H9 (cell line): ENCODE measurements at regions not wholly inside any gene's neighbourhood (a gene's known extent, or its start where the extent isn't known, plus 50 kb on each side); places are given as distances from the start of the nearest gene placed in this dataset.

ENCODE experiments used
- DNase-seq: peaks from one replicate; pipeline ENCODE4 v3.0.0-alpha.2; 2017
- H2AFZ ChIP-seq: one replicate; pipeline ENCODE4 v1.6.1; 2013; ENCODE audit warnings: mild to moderate bottlenecking, low read length, control low read depth, moderate library complexity
- H2AK5ac ChIP-seq: 2 replicates; pipeline ENCODE4 v1.6.1; 2013; ENCODE audit warnings: low read length, control low read depth, mixed read lengths; ENCODE audit not compliant: insufficient read length
- H2BK120ac ChIP-seq: one replicate; pipeline ENCODE4 v1.6.1; 2013; ENCODE audit warnings: low read depth, mild to moderate bottlenecking, low read length, control low read depth, inconsistent platforms; ENCODE audit not compliant: poor library complexity, severe bottlenecking
- H2BK12ac ChIP-seq: 2 replicates; pipeline ENCODE4 v1.6.1; 2013; ENCODE audit warnings: low read length, control low read depth, mixed read lengths, low read depth; ENCODE audit not compliant: insufficient read length
- H2BK15ac ChIP-seq: 2 replicates; pipeline ENCODE4 v1.6.1; 2013; ENCODE audit warnings: low read depth, low read length, control low read depth
- H2BK20ac ChIP-seq: one replicate; pipeline ENCODE4 v1.6.1; 2013; ENCODE audit warnings: low read depth, mild to moderate bottlenecking, low read length, control low read depth, inconsistent platforms; ENCODE audit not compliant: poor library complexity, severe bottlenecking
- H2BK5ac ChIP-seq: 2 replicates; pipeline ENCODE4 v1.6.1; 2013; ENCODE audit warnings: low read length, control low read depth, mixed read lengths; ENCODE audit not compliant: insufficient read length
- H3K14ac ChIP-seq: 2 replicates; pipeline ENCODE4 v1.6.1; 2013; ENCODE audit warnings: low read length, control low read depth; ENCODE audit not compliant: insufficient read depth
- H3K18ac ChIP-seq: 2 replicates; pipeline ENCODE4 v1.6.1; 2013; ENCODE audit warnings: low read depth, mild to moderate bottlenecking, mixed read lengths, low read length, control low read depth; ENCODE audit not compliant: insufficient read length
- H3K23ac ChIP-seq: 2 replicates; pipeline ENCODE4 v1.6.1; 2013; ENCODE audit warnings: low read length, control low read depth, mixed read lengths, low read depth; ENCODE audit not compliant: insufficient read length
- H3K23me2 ChIP-seq: 2 replicates; pipeline ENCODE4 v1.6.1; 2013; ENCODE audit warnings: low read depth, mild to moderate bottlenecking, mixed read lengths, low read length, control low read depth; ENCODE audit not compliant: insufficient read length, poor library complexity, severe bottlenecking
- H3K27ac ChIP-seq: 2 replicates; pipeline ENCODE4 v1.5.1; 2013; ENCODE audit warnings: low read length, control low read depth, mixed read lengths, low read depth; ENCODE audit not compliant: insufficient read length
- H3K27me3 ChIP-seq: 2 replicates; pipeline ENCODE4 v1.6.1; 2013; ENCODE audit warnings: low read length, control low read depth, inconsistent platforms; ENCODE audit not compliant: insufficient read depth
- H3K4ac ChIP-seq: 2 replicates; pipeline ENCODE4 v1.6.1; 2013; ENCODE audit warnings: low read depth, mild to moderate bottlenecking, control low read depth, inconsistent platforms, low read length, moderate library complexity
- H3K4me1 ChIP-seq: 2 replicates; pipeline ENCODE4 v1.6.1; 2013; ENCODE audit warnings: low read length, control low read depth, inconsistent platforms; ENCODE audit not compliant: insufficient read depth
- H3K4me2 ChIP-seq: 2 replicates; pipeline ENCODE4 v1.6.1; 2013; ENCODE audit warnings: low read length, control low read depth, mixed read lengths; ENCODE audit not compliant: insufficient read length, insufficient read depth
- H3K56ac ChIP-seq: 2 replicates; pipeline ENCODE4 v1.6.1; 2013; ENCODE audit warnings: low read depth, mild to moderate bottlenecking, mixed read lengths, low read length, control low read depth; ENCODE audit not compliant: insufficient read length
- H3K79me1 ChIP-seq: 2 replicates; pipeline ENCODE4 v1.6.1; 2013; ENCODE audit warnings: low read depth, mild to moderate bottlenecking, moderate library complexity, low read length, control low read depth, inconsistent platforms; ENCODE audit not compliant: insufficient read depth, poor library complexity, severe bottlenecking
- H3K79me2 ChIP-seq: 2 replicates; pipeline ENCODE4 v1.6.1; 2013; ENCODE audit warnings: low read length, control low read depth, inconsistent platforms; ENCODE audit not compliant: insufficient read depth
- H3K9ac ChIP-seq: 2 replicates; pipeline ENCODE4 v1.6.1; 2013; ENCODE audit warnings: low read length, control low read depth, mixed read lengths; ENCODE audit not compliant: insufficient read length; ENCODE audit errors: extremely low read depth
- H3K9me3 ChIP-seq: one replicate; pipeline ENCODE4 v1.6.1; 2013; ENCODE audit warnings: low read depth, low read length, inconsistent platforms; ENCODE audit not compliant: control insufficient read depth
- H3T11ph ChIP-seq: one replicate; pipeline ENCODE4 v1.6.1; 2013; ENCODE audit warnings: mild to moderate bottlenecking, low read length, control low read depth, inconsistent platforms
- H4K20me1 ChIP-seq: one replicate; pipeline ENCODE4 v1.6.1; 2013; ENCODE audit not compliant: control insufficient read depth, insufficient read length, insufficient read depth
- H4K5ac ChIP-seq: 2 replicates; pipeline ENCODE4 v1.6.1; 2013; ENCODE audit warnings: low read depth, mild to moderate bottlenecking, mixed read lengths, low read length, control low read depth; ENCODE audit not compliant: insufficient read length
- H4K8ac ChIP-seq: replicated peaks from 2 replicates; pipeline ENCODE4 v1.6.1; 2013; ENCODE audit warnings: low read length, control low read depth, mixed read lengths, low read depth; ENCODE audit not compliant: insufficient read length
- H4K91ac ChIP-seq: 2 replicates; pipeline ENCODE4 v1.6.1; 2013; ENCODE audit warnings: low read depth, mild to moderate bottlenecking, moderate library complexity, mixed read lengths, low read length, control low read depth; ENCODE audit not compliant: insufficient read length
- H3K27ac Mint-ChIP-seq, 3 experiments: 2 replicates in 2 of 3; 3 replicates in 1 of 3; pipeline ENCODE4 v1.8.0; 2020 to 2021; ENCODE audit warnings: mixed read lengths in 3 of 3, mild to moderate bottlenecking in 1 of 3, moderate library complexity in 1 of 3
- H3K27me3 Mint-ChIP-seq: 2 replicates; pipeline ENCODE4 v1.8.0; 2021; ENCODE audit warnings: low read depth, mild to moderate bottlenecking, moderate library complexity, mixed read lengths
- H3K36me3 Mint-ChIP-seq, 3 experiments: 2 replicates in 2 of 3; 3 replicates in 1 of 3; pipeline ENCODE4 v1.8.0; 2020 to 2021; ENCODE audit warnings: low read depth in 3 of 3, mixed read lengths in 3 of 3; ENCODE audit not compliant: insufficient read depth in 1 of 3
- H3K4me1 Mint-ChIP-seq, 2 experiments: 2 replicates each; pipeline ENCODE4 v1.8.0; 2020; ENCODE audit warnings: mixed read lengths in 2 of 2
- H3K4me3 Mint-ChIP-seq, 2 experiments: 2 replicates in 1 of 2; 3 replicates in 1 of 2; pipeline ENCODE4 v1.8.0; 2020 to 2021; ENCODE audit warnings: mild to moderate bottlenecking in 2 of 2, mixed read lengths in 2 of 2, moderate library complexity in 1 of 2
- H3K9me3 Mint-ChIP-seq, 2 experiments: 2 replicates in 1 of 2; 3 replicates in 1 of 2; pipeline ENCODE4 v1.8.0; 2020; ENCODE audit warnings: mild to moderate bottlenecking in 2 of 2, mixed read lengths in 2 of 2, moderate library complexity in 1 of 2
- CTCF ChIP-seq: fragments of 200-600 bp; sonication (generic); conservative IDR thresholded peaks from 3 replicates; pipeline ENCODE4 v1.8.0; 2021; ENCODE audit warnings: antibody characterized with exemption, mild to moderate bottlenecking
- WGBS: extraction: QIAGEN DNeasy Blood & Tissue Kit; methylation state at CpG from one replicate; pipeline ENCODE4 v1.1.7; 2013; ENCODE audit warnings: missing lambda C conversion rate, low lambda C conversion rate, mixed read lengths; ENCODE audit not compliant: insufficient read length; ENCODE audit errors: extremely low coverage; 5-methylcytosine and 5-hydroxymethylcytosine counted together

GRCh38 chr2:167750675-167751074 lies 496.7 kb downstream of the STK39 start:
- H3K27me3 ChIP-seq, result no peaks in the 10 kb centered on the region
- no CpG with 5 or more reads among the region's 3 CpGs for WGBS

More at GRCh38 chr2:167750675-167751074, 496.7 kb downstream of the STK39 start:
- H3K9me3 Mint-ChIP-seq, result no peaks in the 10 kb centered on the region
- Histone ChIP-seq H2BK15ac (no peak overlapping the region), H3K4me2 (no peak overlapping the region), H3K23ac (no peak overlapping the region), H2AK5ac (no peak overlapping the region), H2AFZ (no peak overlapping the region), H3K18ac (no peak overlapping the region), H4K20me1 (no peaks in the 10 kb centered on the region), H2BK12ac (no peak overlapping the region), H3K27ac (no peak overlapping the region), H4K8ac (no peak overlapping the region), H3K9ac (no peak overlapping the region), H3K4me1 (peaks cover 11% of the 10 kb centered on the region), H3K56ac (no peak overlapping the region), H4K91ac (no peak overlapping the region), H3K14ac (no peak overlapping the region), H4K5ac (no peak overlapping the region), H3T11ph (no peak overlapping the region), H3K79me2 (peaks cover 1% of the 10 kb centered on the region; the same call in 1 of the 2 replicates), H2BK5ac (no peak overlapping the region), H3K23me2 (no peaks in the 10 kb centered on the region), H3K9me3 (no peaks in the 10 kb centered on the region), H2BK20ac (no peak overlapping the region), H2BK120ac (no peak overlapping the region), H3K79me1 (no peaks in the 10 kb centered on the region), H3K4ac (no peak overlapping the region)
- H3K4me3 Mint-ChIP-seq, result no peak overlapping the region
- H3K4me1 Mint-ChIP-seq, result peaks cover 35 to 41% of the 10 kb centered on the region in 2 experiments
- H3K27me3 Mint-ChIP-seq, result no peaks in the 10 kb centered on the region
- no peak for DNase-seq
- 0 out of 7 replicates have a peak overlapping the region, but pooled peaks of 1 of the 3 experiments have one; percentile 57 for H3K27ac Mint-ChIP-seq
- no peak for TF ChIP-seq CTCF
- H3K36me3 Mint-ChIP-seq, result no peaks in the 10 kb centered on the region; a peak in 1 of 7 replicates
